ENCODE measurements at regions not wholly inside any gene's neighbourhood (a gene's known extent, or its start where the extent isn't known, plus 50 kb on each side); places are given as distances from the start of the nearest gene placed in this dataset.

DNA sequence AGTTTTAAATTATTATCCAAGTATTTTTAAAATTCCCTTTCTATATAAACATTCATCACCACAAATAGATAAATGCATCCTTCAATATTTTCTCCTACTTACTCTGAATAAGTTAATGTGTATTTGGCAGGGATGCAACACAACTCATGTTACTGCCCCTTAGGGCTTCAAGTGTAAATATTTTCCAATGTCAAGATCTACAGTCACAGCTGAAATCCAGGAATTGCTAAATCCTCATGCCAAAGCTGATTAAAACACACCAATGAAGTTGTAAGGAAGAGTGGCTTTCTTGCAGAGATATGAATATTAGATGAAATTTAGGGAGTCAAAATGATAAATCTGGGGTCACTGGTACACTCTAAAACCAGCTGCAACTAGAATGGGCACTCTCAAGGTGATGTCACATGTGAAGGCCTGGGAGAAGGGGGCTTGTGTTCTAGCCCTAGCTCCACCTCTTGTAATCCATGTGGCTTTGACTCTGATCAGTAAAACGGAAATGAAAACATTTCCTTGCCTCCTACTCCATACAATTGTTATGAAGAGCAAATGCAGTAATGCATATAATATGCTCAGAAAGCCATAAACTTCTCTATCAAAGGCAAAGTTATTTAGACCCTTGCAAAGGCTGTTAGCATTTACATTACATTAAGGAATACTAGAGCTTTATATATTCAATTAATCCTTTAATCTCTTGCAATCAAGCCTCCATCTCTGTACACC, 228.1 kb upstream of the NFE2L3 start:
- TF ChIP-seq EZH2 (IDR thresholded peaks at IDR 0.05; ENCODE audit: low read length, unreplicated experiment) (no peak), CTCF (conservative IDR thresholded peaks at IDR 0.05; ENCODE audit: low read depth, low read length) (no peak)

Measured in PC-3 (cell line).